IMR-90 (cell line): ENCODE measurements at regions not wholly inside any gene's neighbourhood (a gene's known extent, or its start where the extent isn't known, plus 50 kb on each side); places are given as distances from the start of the nearest gene placed in this dataset.

Source experiments
- CEBPB ChIP-seq: IDR thresholded peaks from 2 replicates; pipeline ENCODE4 v1.6.1; 2012; ENCODE audit warnings: low read depth, low read length, improper control_type of control experiment
- CTCF ChIP-seq: conservative IDR thresholded peaks from 2 replicates; pipeline ENCODE4 v1.5.1; 2012; ENCODE audit warnings: mild to moderate bottlenecking, low read depth, low read length, improper control_type of control experiment
- MAFK ChIP-seq: IDR thresholded peaks from 2 replicates; pipeline ENCODE4 v1.6.1; 2012; ENCODE audit warnings: low read depth, low read length, improper control_type of control experiment
- MAZ ChIP-seq: IDR thresholded peaks from 2 replicates; pipeline ENCODE4 v1.6.1; 2012; ENCODE audit warnings: low read depth, mild to moderate bottlenecking, low read length, improper control_type of control experiment, moderate library complexity, borderline replicate concordance
- MXI1 ChIP-seq: IDR thresholded peaks from 2 replicates; pipeline ENCODE4 v1.6.1; 2012; ENCODE audit warnings: low read depth, mild to moderate bottlenecking, low read length, moderate library complexity, borderline replicate concordance
- POLR2A ChIP-seq: IDR thresholded peaks from 2 replicates; pipeline ENCODE4 v1.6.1; 2012; ENCODE audit warnings: mild to moderate bottlenecking, low read depth, low read length
- RAD21 ChIP-seq: IDR thresholded peaks from 2 replicates; pipeline ENCODE4 v1.6.1; 2012; ENCODE audit warnings: low read length, improper control_type of control experiment
- RCOR1 ChIP-seq: IDR thresholded peaks from 2 replicates; pipeline ENCODE4 v1.6.1; 2012; ENCODE audit warnings: mild to moderate bottlenecking, low read length, improper control_type of control experiment; ENCODE audit not compliant: insufficient replicate concordance
- USF2 ChIP-seq: fragments of 150-350 bp; IDR thresholded peaks from 2 replicates; pipeline ENCODE4 v1.6.1; 2017; ENCODE audit warnings: mild to moderate bottlenecking, antibody characterized with exemption, low read length, low read depth

DNA sequence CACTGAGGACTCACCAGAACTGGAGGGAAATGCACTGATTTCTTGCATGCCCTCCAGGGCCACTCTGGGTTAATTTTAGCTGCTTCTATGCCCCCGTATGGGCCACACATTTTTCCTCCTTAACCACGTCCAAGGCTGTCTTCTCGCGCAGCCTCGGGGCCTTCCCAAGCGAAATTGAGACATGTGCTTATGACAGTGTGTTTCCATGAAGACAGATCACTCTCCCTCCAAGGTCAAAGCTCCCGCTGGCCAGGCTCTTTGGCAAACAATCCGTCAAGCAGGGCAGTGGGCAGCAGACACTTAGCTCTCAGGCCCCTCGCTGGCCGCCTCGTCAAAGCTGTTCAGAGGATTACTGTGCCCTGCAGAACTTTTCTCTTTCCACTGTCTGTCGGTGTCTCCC lies 243.0 kb upstream of the N4BP1 start:
- TF ChIP-seq CTCF (no peak), MAFK (no peak), USF2 (no peak), RAD21 (no peak), POLR2A (no peak), MAZ (no peak), RCOR1 (no peak), CEBPB (no peak), MXI1 (no peak)
